ENCODE measurements at regions not wholly inside any gene's neighbourhood (a gene's known extent, or its start where the extent isn't known, plus 50 kb on each side); places are given as distances from the start of the nearest gene placed in this dataset.
"Not testable (repeated sequence)": the region's sequence is repeated elsewhere in the genome, so short reads cannot be mapped to it uniquely, and the experiment has no call there.

DNA sequence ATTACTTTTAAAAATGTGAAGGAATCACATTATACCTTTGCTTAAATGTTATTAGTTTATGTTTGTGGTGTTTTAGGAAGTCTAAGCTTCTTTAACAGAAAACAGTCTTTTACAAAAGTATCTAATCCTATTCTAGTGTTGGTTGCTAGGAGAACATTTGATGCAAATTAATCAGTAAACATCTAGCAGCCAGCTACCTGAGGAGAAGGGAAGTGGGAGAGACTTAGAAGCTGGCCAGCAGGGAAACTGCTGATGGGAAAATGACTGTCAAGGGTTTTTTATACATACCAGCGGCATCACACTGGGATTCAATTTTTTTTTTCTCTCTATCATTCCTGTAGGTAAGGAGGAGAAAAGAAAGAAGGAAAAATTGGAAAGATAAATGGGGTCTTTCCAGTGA lies 686.0 kb upstream of the MMS22L start:
- DNase-seq (ENCODE audit: low read depth): no peak
- TF ChIP-seq, protein P1, sequence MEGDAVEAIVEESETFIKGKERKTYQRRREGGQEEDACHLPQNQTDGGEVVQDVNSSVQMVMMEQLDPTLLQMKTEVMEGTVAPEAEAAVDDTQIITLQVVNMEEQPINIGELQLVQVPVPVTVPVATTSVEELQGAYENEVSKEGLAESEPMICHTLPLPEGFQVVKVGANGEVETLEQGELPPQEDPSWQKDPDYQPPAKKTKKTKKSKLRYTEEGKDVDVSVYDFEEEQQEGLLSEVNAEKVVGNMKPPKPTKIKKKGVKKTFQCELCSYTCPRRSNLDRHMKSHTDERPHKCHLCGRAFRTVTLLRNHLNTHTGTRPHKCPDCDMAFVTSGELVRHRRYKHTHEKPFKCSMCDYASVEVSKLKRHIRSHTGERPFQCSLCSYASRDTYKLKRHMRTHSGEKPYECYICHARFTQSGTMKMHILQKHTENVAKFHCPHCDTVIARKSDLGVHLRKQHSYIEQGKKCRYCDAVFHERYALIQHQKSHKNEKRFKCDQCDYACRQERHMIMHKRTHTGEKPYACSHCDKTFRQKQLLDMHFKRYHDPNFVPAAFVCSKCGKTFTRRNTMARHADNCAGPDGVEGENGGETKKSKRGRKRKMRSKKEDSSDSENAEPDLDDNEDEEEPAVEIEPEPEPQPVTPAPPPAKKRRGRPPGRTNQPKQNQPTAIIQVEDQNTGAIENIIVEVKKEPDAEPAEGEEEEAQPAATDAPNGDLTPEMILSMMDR (conservative IDR thresholded peaks at IDR 0.05; ENCODE audit: low read depth, low read length): no peak
- no peak overlapping the region for H3K4me3 ChIP-seq (ENCODE audit: low read depth, low read length)

DNA sequence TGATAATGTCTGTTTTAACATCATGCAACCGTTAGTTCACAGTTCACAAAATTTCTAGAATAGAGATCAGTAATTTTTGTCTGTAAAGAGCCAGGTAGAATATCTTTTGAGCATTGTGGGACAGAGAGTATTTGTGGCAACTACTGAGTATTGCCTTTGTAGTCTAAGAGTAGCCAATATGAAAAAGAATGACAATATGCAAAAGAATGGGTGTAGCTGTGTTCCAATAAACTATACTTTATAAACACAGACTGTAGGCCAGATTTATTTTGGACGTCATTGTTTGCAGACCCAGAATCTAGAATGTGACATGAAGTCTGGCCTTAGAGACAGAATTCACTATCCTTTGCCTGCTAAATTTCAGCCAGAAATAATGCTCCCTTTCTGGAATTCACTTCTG lies 694.1 kb upstream of the MMS22L start:
- no peak for DNase-seq (ENCODE audit: low read depth)
- TF ChIP-seq, protein P1 (conservative IDR thresholded peaks at IDR 0.05; ENCODE audit: low read depth, low read length): no peak
- H3K4me3 ChIP-seq (ENCODE audit: low read depth, low read length): no peak overlapping the region

DNA sequence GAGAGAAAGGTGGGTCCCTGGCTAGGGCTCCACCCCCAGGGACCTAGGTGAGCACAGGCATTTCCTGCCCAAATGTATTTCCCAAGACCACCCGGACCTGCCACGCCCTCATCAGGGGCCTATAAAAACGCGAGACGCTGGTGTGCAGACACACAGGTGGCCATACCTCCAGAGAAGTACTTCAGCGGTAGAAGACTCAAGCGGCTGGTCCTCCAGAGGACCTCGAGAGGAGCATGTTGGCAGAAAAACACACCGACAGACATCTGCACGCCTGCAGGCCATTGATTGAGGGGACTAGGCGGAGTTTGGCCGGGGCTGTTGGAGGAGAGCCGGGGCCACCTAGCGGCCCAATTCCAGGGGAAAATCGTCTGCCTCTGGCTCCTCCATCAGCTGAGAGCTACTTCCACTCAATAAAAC lies 695.8 kb upstream of the MMS22L start:
- TF ChIP-seq, protein P1 (conservative IDR thresholded peaks at IDR 0.05; ENCODE audit: low read depth, low read length): no peak
- no peak for DNase-seq (ENCODE audit: low read depth)
- no peak overlapping the region for H3K4me3 ChIP-seq (ENCODE audit: low read depth, low read length)

DNA sequence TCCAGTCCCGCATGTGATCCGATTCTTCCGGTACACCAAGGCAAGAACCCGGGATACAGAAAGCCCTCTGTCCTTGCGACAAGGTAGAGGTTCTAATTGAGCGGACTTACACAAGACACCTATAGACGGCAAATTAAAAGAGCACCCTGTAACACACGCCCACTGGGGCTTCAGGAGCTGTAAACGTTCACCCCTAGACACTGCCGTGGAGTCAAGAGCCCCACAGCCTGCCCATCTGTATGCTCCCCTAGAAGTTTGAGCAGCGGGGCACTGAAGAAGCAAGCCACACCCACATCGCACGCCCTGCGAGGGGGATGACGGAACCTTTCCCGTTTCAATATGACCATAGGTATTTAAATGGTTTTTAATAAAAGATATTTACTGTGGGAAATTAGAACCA lies 696.3 kb upstream of the MMS22L start:
- not testable (repeated sequence) for H3K4me3 ChIP-seq (ENCODE audit: low read depth, low read length); DNase-seq (ENCODE audit: low read depth)

DNA sequence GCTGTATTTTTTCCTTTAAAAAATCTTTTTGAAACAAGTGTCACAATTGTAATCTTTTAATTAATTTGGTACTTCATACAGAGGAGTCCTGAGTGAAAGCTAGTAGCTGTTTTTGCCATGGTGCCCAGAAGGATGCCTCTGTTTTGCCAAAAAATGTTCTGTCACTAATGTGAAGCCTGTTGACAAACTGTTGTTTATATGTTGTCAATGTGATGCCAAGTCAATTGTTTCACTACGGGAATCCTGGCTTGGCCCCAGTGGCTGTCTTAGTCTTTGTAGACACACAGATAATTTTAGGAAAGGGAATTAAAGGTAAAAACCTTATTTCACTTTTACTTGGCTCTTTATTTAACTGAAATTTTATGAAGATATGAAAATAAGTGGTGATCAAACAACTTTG lies 706.4 kb upstream of the MMS22L start:
- no peak for DNase-seq (ENCODE audit: low read depth)
- H3K4me3 ChIP-seq (ENCODE audit: low read depth, low read length): no peak overlapping the region
- TF ChIP-seq, protein P1 (conservative IDR thresholded peaks at IDR 0.05; ENCODE audit: low read depth, low read length): no peak

DNA sequence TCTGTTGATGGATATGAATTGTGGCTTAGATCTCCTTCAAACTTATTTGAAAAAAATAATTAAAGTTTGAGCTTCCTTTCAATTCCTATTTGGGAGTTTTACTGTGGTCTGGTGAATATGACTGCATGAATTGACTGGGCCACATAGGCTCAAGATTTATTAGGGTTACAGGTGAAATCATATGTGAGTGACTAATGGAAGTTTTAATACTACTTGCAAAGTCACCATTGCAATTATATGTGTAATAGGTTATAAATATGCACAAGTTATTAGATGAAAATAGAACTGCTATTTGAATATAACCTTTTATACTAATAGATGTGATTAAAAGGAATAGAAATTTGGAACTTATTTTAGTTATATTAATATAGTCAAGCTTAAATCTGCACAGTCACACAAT lies 712.1 kb upstream of the MMS22L start:
- H3K4me3 ChIP-seq (ENCODE audit: low read depth, low read length): no peak overlapping the region
- TF ChIP-seq, protein P1 (conservative IDR thresholded peaks at IDR 0.05; ENCODE audit: low read depth, low read length): no peak
- DNase-seq (ENCODE audit: low read depth): no peak

DNA sequence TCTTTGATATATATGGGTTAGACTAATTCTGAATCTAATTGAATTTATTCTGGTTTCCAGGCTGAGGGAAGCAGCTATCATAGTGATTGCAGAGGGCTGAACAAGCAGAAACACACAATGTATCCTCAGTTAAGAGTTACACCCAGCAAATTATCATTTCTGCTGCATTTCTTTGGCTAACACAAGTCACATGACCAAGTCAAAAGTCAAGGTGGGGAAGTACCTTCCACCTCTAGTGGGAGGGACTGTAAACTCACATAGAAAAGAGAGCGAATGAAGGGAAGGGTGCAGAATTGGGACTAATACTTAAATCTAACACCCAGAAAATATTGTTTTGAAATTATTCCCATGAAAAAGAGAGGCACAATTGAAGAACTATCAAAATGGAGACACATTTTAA lies 719.7 kb upstream of the MMS22L start:
- DNase-seq (ENCODE audit: low read depth): no peak
- no peak overlapping the region for H3K4me3 ChIP-seq (ENCODE audit: low read depth, low read length)
- TF ChIP-seq, protein P1 (conservative IDR thresholded peaks at IDR 0.05; ENCODE audit: low read depth, low read length): no peak

All from choroid plexus epithelial cell (primary cell).